DMS153 treated with DMSO at 0.1 percent for 48 hours (cell line): ENCODE measurements at regions not wholly inside any gene's neighbourhood (a gene's known extent, or its start where the extent isn't known, plus 50 kb on each side); places are given as distances from the start of the nearest gene placed in this dataset.

Experiments
- DNase-seq: peaks from one replicate; lab custom pipeline; 2025; ENCODE audit not compliant: unreplicated experiment; lab: John Stamatoyannopoulos, UW

DNA sequence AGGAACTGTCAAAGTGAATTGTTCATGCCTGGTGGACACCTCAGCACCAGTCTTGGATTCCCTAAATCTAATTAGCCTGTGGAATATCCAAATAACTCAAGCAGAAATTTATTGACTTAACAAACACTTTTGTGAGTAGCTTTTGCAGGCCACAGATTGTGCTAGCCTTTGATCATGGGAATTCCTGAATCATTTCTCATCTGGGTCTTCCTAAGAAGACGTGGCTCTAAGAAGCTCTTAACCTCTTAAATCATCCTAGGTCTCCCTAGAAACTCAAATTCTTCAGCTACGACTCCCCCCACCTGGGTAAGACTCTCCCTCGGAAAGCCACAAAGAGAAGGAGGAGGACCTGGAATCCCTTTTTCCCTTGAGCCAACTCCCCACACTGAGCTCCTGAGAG, 53.8 kb upstream of the PSEN2 start:
- DNase-seq: no peak

- peak; percentile 95 for DNase-seq
These were observed 55.5 kb upstream of the PSEN2 start for GRCh38 chr1:226814751-226815537.

DNA sequence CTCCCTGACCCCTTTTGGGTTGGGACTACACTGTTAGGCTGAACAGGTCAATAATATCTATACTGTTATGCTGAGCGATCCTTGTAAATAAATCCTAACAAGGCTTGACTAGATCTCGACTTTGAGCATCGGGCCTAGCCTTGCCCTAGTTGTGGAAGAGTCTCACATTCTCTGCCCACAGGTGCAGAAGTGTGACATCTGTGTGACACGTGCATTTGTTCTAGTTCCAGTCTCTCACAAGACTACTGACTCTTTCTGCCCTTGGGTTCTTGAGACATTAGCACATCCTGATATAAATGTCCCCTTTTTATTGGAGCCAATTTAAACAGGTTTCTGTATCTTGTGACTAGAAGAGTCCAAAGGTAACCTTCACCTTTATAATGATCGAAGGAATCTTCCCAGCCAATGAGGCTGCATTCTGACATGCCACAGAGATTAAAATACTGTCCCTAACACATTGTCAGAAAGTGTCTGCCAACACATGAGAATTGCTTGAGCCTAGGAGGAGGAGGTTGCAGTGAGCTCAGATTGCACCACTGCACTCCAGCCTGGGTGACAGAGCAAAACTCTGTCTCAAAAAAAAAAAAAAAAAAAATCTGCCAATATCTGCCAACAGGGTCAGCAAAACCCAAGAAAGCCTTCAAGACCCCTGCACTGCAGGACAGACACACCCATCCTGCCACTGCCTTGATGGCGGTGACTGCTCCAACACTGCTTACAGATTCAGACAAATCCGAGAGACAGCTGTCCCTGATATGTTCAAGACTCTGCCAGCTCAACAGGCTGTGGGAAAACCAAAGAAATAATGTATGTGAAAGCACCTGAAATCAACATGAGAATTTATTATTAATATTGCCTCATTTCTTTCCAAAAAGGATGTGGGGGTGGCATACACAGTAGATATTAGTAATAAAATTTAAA, 56.5 kb upstream of the PSEN2 start:
- no peak for DNase-seq

DNA sequence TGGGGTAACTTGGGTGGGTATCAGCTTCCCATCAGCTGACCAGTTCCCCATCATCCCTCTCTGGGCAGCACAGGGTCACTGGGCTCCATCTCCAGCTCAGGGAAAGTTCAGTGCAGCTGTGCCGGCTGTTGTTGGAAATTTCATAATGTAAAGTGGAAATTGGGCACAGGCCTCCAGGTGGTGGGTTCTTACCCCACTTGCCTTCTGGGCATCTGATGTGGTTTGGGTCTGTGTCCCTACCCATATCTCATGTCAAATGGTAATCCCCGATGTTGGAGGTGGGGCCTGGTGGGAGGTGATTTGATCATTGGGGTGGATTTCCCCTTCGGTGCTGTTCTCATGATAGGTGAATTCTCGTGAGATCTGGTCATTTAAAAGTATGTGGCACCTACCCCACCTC, 59.7 kb upstream of the PSEN2 start:
- DNase-seq: no peak

- DNase-seq: no peak
These were observed 60.4 kb upstream of the PSEN2 start for GRCh38 chr1:226809785-226810571.

GRCh38 chr1:226808501-226808900, 61.9 kb upstream of the PSEN2 start:
- DNase-seq: no peak

GRCh38 chr1:226806988-226807387, 63.4 kb upstream of the PSEN2 start:
- no peak for DNase-seq

DNA sequence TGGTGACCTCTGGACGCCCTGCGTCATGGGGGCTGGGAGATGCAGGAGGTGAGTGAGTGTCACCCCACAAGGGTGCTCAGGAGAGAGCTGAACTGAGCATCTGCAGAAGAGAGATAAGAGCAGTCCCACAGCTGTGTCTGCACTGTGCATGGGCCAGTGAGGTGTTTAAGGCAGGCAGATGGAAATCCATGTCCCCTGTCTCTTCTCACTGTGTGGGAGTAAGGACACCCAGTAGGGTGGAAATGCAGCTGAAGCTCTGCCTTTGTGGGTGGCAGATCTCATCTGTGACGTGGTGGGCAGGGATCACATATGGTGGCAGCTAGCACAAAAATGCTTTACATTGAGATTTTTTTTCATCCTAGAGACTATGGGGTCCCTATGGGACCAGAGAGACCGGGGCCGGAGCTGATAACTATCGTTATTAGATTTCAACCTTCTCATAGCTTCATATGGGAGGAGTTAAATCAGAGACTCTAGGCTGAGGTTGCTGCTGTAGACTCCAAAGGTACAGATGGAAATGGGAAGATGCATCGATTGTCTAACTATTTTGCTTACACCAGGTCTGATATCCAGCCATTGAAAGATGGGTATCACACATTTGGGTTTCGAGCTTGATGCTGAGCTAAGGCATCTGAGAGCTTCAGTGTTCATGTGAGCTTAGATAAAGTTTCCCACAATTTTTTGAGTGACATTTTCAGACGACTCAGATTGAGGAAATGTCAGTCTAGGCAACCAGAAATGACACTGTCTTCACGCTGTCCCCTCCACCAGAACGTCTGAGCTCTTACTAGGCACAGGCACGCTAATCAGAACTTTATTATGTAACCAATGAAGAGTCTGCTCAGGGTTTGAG, 65.3 kb upstream of the PSEN2 start:
- DNase-seq: no peak

DNA sequence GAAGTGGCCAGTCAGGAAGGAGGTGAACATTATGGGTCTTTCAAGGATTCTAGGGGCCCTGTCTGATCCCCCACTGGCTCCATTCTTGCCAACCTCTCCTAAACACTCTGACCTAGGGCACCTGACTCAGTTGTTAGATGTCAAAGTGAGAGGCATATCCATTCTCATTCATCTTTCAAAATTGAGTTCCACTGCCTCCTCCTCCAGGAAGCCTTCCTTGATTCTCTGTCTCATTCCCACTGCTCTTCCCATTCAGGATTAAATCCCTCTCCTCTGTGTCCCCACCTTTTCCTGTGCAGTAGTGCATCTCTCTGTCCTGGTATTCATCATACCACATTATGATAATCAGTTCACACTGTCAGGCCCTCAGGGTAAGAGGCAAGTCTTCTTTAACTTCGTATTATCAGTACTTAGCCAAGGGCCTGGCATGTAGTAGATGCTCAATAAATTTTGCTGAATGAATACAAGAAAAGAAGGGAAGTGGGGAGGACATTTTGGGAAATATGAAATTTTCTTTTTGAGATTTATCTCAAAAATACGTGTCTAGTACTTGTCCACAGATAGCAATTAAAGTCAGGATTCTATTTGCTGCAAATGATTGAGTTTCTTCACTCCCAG, 61.8 kb upstream of the ITPKB start:
- DNase-seq: no peak

DNA sequence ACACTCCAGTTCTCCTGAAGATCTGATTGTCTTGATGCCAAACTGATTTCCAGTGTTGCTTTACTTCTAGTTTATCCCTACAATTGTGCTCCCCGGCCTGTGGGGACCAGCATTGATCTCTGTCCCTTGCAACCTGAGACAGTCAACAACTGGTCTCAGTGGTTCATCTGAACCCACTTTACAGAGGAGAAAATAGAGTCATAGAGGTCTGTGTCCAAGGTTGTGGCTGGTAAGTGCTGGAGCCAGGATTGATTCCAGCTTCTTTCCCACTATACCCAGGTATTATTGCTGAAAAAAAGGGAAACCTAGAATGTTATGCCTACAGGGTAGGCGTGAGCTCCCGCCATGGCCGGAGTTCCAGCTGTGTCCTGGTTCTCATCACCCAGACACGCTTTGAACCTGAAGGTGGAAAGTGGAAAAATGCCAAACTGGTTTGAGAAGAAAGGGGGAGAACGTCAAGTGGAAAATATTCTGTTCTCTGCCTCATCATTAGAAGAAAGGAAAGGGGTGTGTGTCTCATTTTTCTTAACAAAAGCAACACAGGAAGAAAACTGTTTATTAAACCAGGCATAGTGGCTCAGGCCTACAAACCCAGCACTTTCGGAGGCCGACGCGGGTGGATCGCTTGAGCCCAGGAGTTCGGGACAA, 60.7 kb upstream of the ITPKB start:
- no peak for DNase-seq

DNA sequence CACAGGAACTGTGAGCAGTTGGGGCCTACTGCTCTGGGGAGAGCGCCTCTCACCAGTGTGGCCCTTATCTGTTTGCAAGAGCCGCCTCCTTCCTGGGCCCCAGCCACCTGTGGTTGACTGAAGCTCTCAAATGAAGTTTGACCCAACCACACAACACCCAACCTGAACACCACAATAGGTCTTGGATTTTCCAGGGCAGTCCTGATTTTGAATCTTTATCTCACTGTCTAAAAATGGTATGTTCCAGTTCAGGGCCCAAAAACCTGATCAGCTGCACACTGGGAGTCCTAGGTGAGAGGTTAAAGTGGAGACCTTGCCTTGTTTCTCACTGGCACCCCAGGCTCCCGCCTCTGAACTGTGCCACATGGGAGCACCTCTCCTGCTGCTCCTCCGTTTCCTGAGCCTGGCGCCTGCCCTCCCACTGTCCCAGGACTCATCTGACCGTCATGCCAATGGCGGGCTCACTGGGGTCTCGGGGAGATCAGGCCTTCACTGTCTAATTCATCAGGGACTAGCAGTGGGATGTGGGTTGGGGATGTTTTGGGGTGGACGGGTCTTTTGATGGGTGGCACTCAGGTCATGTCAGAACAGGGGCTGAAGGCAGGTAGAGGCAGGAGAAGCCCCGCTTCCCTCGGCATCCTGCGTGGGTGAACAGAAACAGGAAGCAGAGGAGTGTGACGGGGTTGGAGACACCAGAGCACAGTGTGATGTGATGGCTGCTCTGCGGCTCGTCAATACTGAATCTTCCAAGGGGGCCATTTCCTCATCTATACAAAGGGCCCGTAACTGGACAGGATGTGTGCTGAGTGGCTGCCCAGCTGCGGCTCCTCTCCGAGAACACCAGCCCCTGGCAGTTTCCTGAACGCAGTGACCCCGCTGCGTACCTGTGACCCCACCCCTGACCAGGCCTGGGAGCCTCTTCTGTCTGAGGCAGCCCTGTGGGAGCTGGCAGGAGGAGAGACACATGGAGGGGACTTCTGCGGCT, 59.6 kb upstream of the ITPKB start:
- no peak for DNase-seq

GRCh38 chr1:226797151-226797550, 58.1 kb upstream of the ITPKB start:
- no peak for DNase-seq

GRCh38 chr1:226793620-226794276, 54.7 kb upstream of the ITPKB start:
- no peak for DNase-seq

DNA sequence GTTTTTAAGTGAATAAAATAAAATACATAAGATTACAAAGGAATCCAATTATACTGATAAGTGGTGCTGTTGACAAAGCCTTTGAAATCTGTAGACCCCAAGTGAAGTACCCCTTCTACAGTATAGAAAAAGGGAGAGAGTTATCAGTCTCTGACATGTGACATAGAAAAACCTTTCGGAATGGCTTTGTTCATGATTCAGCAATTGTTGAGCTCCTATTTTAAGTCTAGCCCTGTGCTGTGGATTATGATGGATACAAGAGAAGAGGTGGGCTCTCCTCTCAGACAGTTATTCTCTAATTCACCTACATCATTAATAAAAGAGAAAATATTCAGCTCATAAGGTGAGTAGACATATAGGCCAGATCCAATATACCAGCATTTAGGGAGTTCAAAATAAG, 53.3 kb upstream of the ITPKB start:
- DNase-seq: no peak

DNA sequence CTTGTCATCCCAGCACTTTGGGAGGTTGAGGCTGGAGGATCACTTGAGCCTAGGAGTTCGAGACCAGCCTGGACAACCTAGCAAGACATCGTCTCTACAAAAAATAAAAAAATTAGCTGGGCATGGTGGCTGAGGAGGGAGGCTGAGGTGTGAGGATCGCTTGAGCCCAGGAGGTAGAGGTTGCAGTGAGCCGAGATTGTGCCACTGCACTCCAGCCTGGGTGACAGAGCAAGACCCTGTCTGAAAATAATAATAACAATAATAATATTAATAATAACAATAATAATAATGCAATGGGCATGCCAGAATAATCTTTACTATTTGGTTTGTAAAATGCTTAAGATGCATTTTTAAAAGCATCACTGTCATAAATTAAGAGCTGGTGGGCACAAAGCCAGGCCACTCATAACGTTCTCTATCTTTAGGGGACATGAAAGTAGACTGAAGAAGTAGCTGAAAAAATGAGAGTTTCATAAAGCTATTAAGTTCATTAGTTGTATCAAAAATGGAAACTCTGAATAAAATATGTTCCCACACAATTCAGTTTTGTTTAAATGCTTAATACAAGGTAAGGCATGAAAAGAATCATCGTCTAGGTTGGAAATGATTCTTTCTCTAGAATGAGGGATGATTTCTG, 51.6 kb upstream of the ITPKB start:
- DNase-seq: no peak

GRCh38 chr1:226788965-226789364, 49.9 kb upstream of the ITPKB start:
- no peak for DNase-seq
